ENCODE measurements at regions not wholly inside any gene's neighbourhood (a gene's known extent, or its start where the extent isn't known, plus 50 kb on each side); places are given as distances from the start of the nearest gene placed in this dataset.

GRCh38 chr14:61950340-61950739 lies 188.1 kb downstream of the SNAPC1 start:
- Histone ChIP-seq H2BK15ac (ENCODE audit: low read depth, low read length) (no peak overlapping the region), H2BK120ac (ENCODE audit: low read depth, low read length) (no peak overlapping the region), H2AFZ (replicated peaks; ENCODE audit: low read length, poor library complexity) (no peak overlapping the region), H2AK5ac (ENCODE audit: low read depth, low read length) (peak overlapping the region; percentile 40), H4K91ac (ENCODE audit: insufficient read depth, low read depth, low read length) (no peak overlapping the region), H3K4ac (ENCODE audit: low read depth, low read length) (no peak overlapping the region), H3K4me1 (ENCODE audit: control insufficient read depth, insufficient read depth, low read length) (peaks cover 10% of the 10 kb centered on the region), H4K20me1 (ENCODE audit: insufficient read depth, low read length) (no peaks in the 10 kb centered on the region), H4K8ac (ENCODE audit: low read depth in 2 of 2, low read length in 2 of 2) (no peak overlapping the region), H3K9me3 (ENCODE audit: control insufficient read depth, insufficient read depth, low read length) (no peaks in the 10 kb centered on the region), H2BK20ac (ENCODE audit: low read depth, low read length) (0 out of 2 replicates have a peak overlapping the region, but pooled peaks have one; percentile 41), H3K4me2 (ENCODE audit: low read depth, low read length) (no peak overlapping the region), H3K18ac (ENCODE audit: low read depth, low read length) (no peak overlapping the region), H3K56ac (ENCODE audit: extremely low read depth, insufficient read depth, low read length) (no peak overlapping the region), H3K9ac (ENCODE audit: low read depth, low read length) (no peak overlapping the region), H3K36me3 (ENCODE audit: control insufficient read depth, insufficient read depth, low read length) (no peaks in the 10 kb centered on the region), H3K23ac (ENCODE audit: low read depth, low read length) (no peak overlapping the region), H4K5ac (ENCODE audit: low read depth, low read length) (no peak overlapping the region), H2AK9ac (replicated peaks; ENCODE audit: low read depth, low read length, poor library complexity) (peak overlapping the region; percentile 13), H3K27ac (ENCODE audit: insufficient read depth, low read length) (no peak overlapping the region), H3K4me3 (ENCODE audit: insufficient read depth, low read depth, low read length) (no peak overlapping the region), H3K79me1 (ENCODE audit: low read depth in 1 of 2, low read length in 2 of 2) (peaks cover 4 to 12% of the 10 kb centered on the region in 2 experiments; a peak in 3 of 4 replicates), H3K14ac (replicated peaks; ENCODE audit: low read depth, low read length) (no peak overlapping the region), H3K27me3 (ENCODE audit: control insufficient read depth, insufficient read depth, low read length) (no peaks in the 10 kb centered on the region), H3K9me1 (ENCODE audit: insufficient read depth, low read length) (peaks cover 3% of the 10 kb centered on the region; the same call in 1 of the 2 replicates), H2BK5ac (ENCODE audit: low read depth, low read length, poor library complexity, severe bottlenecking) (no peak overlapping the region)
- intact Hi-C loops (cut with micrococcal nuclease) = no loop called here
- DNase-seq = no peak
- ATAC-seq (ENCODE audit: low read depth) = no peak
- ChIA-PET POLR2A (ENCODE audit: unreplicated experiment) (interaction anchor here (0.5 to 0.8 kb wide), 2 partner anchors 19 to 23 kb away, joined by 3 read pairs; no protein-coding TSS in a partner anchor), CTCF (interaction anchor here (0.9 to 1.1 kb wide), 2 partner anchors 14 to 167 kb away, joined by 3 to 4 read pairs; no protein-coding TSS in a partner anchor)
- in situ Hi-C loops (cut with MboI; ENCODE audit: low sequenced_read_pairs) = no loop called here
- dilution Hi-C loops (cut with HindIII; ENCODE audit: low sequenced_read_pairs, unreplicated experiment) = no loop called here
- TF ChIP-seq ELK1 (IDR thresholded peaks at IDR 0.05; ENCODE audit: borderline replicate concordance, low read depth, low read length) (no peak), FOS (IDR thresholded peaks at IDR 0.05; ENCODE audit: low read depth, low read length) (no peak), RFX5 (IDR thresholded peaks at IDR 0.05; ENCODE audit: low read depth, low read length) (no peak), SMC3 (IDR thresholded peaks at IDR 0.05; ENCODE audit: low read depth, low read length) (no peak), RAD21 (IDR thresholded peaks at IDR 0.05; ENCODE audit: low read length) (no peak), MAZ (IDR thresholded peaks at IDR 0.05; ENCODE audit: borderline replicate concordance, low read depth, low read length) (no peak), CEBPB (IDR thresholded peaks at IDR 0.05; ENCODE audit: low read depth, low read length) (no peak)
- WGBS, 2 experiments (ENCODE audit: extremely low coverage in 2 of 2, insufficient read length in 1 of 2) = no CpG with 5 or more reads among the region's 3 CpGs
- BruUV-seq (replicated peaks) = no TSS peak

All from IMR-90 (cell line).